Liver (tissue), 8 donors: ENCODE measurements at regions not wholly inside any gene's neighbourhood (a gene's known extent, or its start where the extent isn't known, plus 50 kb on each side); places are given as distances from the start of the nearest gene placed in this dataset.

ENCODE experiments used
- DNase-seq: peaks from one replicate; pipeline ENCODE4 v3.0.0-alpha.2; 2017; ENCODE audit warnings: low spot score
- H3K27ac ChIP-seq, 2 donors: one replicate each; pipeline ENCODE4 v1.7.0; 2013; ENCODE audit warnings: inconsistent platforms in 2 of 2, low read length in 2 of 2, control low read depth in 1 of 2, low read depth in 1 of 2, mild to moderate bottlenecking in 1 of 2
- H3K27me3 ChIP-seq, 4 donors: one replicate each; pipeline versions ENCODE4 v1.6.1 to v1.7.0; 2013; ENCODE audit warnings: low read length in 3 of 4, inconsistent platforms in 1 of 4, mild to moderate bottlenecking in 1 of 4, moderate library complexity in 1 of 4; ENCODE audit not compliant: control insufficient read depth in 4 of 4, insufficient read depth in 4 of 4
- H3K36me3 ChIP-seq, 4 donors: one replicate each; pipeline versions ENCODE4 v1.6.1 to v1.7.0; 2013; ENCODE audit warnings: low read length in 3 of 4, mild to moderate bottlenecking in 3 of 4, low read depth in 1 of 4, moderate library complexity in 1 of 4; ENCODE audit not compliant: control insufficient read depth in 4 of 4, insufficient read depth in 3 of 4
- H3K4me1 ChIP-seq, 4 donors: one replicate each; pipeline versions ENCODE4 v1.6.1 to v1.7.0; 2013; ENCODE audit warnings: low read length in 3 of 4, mild to moderate bottlenecking in 3 of 4, moderate library complexity in 1 of 4; ENCODE audit not compliant: control insufficient read depth in 4 of 4, insufficient read depth in 4 of 4
- H3K4me3 ChIP-seq, 3 donors: one replicate each; pipeline versions ENCODE4 v1.6.1 to v1.7.0; 2013; ENCODE audit warnings: low read length in 3 of 3, control low read depth in 1 of 3, low read depth in 1 of 3, mild to moderate bottlenecking in 1 of 3
- H3K9ac ChIP-seq, 2 donors: one replicate each; pipeline ENCODE4 v1.7.0; 2013; ENCODE audit warnings: low read length in 2 of 2, mild to moderate bottlenecking in 2 of 2, moderate library complexity in 2 of 2, control low read depth in 1 of 2, low read depth in 1 of 2
- H3K9me3 ChIP-seq, 4 donors: one replicate each; pipeline versions ENCODE4 v1.6.1 to v1.7.0; 2013; ENCODE audit warnings: low read length in 3 of 4; ENCODE audit not compliant: control insufficient read depth in 4 of 4
- EGR1 ChIP-seq, 2 donors: IDR thresholded peaks; 2 replicates each; pipeline ENCODE4 v1.6.1; 2016 to 2018; ENCODE audit warnings: antibody characterized with exemption in 2 of 2, low read depth in 2 of 2
- FOXA1 ChIP-seq: IDR thresholded peaks from 2 replicates; pipeline ENCODE4 v1.6.1; 2016; ENCODE audit warnings: antibody characterized with exemption
- FOXA2 ChIP-seq: IDR thresholded peaks from 2 replicates; pipeline ENCODE4 v1.6.1; 2016; ENCODE audit warnings: antibody characterized with exemption
- GABPA ChIP-seq, 2 donors: IDR thresholded peaks in 1 of 2; conservative IDR thresholded peaks in 1 of 2; 2 replicates each; pipeline ENCODE4 v1.6.1; 2016; ENCODE audit warnings: antibody characterized with exemption in 2 of 2, mild to moderate bottlenecking in 1 of 2, moderate library complexity in 1 of 2
- HNF4G ChIP-seq: IDR thresholded peaks from 2 replicates; pipeline ENCODE4 v1.6.1; 2016; ENCODE audit warnings: antibody characterized with exemption
- JUND ChIP-seq, 2 donors: IDR thresholded peaks; 2 replicates each; pipeline ENCODE4 v1.6.1; 2016; ENCODE audit warnings: antibody characterized with exemption in 2 of 2
- MAX ChIP-seq: IDR thresholded peaks from 2 replicates; pipeline ENCODE4 v1.6.1; 2016; ENCODE audit warnings: antibody characterized with exemption
- NR2F2 ChIP-seq: IDR thresholded peaks from 2 replicates; pipeline ENCODE4 v1.6.1; 2016; ENCODE audit warnings: antibody characterized with exemption
- RAD21 ChIP-seq, 2 donors: IDR thresholded peaks; 2 replicates each; pipeline ENCODE4 v1.6.1; 2016; ENCODE audit warnings: antibody characterized with exemption in 2 of 2, mild to moderate bottlenecking in 2 of 2
- REST ChIP-seq: IDR thresholded peaks from 2 replicates; pipeline ENCODE4 v1.6.1; 2016; ENCODE audit warnings: antibody characterized with exemption, mild to moderate bottlenecking
- SP1 ChIP-seq: IDR thresholded peaks from 2 replicates; pipeline ENCODE4 v1.6.1; 2018; ENCODE audit warnings: antibody characterized with exemption, mild to moderate bottlenecking
- TAF1 ChIP-seq: conservative IDR thresholded peaks from 2 replicates; pipeline ENCODE4 v1.6.1; 2016; ENCODE audit warnings: antibody characterized with exemption, mild to moderate bottlenecking
- YY1 ChIP-seq: IDR thresholded peaks from 2 replicates; pipeline ENCODE4 v1.6.1; 2016; ENCODE audit warnings: antibody characterized with exemption, mild to moderate bottlenecking
- ZBTB33 ChIP-seq: IDR thresholded peaks from 2 replicates; pipeline ENCODE4 v1.6.1; 2016; ENCODE audit warnings: antibody characterized with exemption
- WGBS: extraction: QIAGEN DNeasy Blood & Tissue Kit; methylation state at CpG from one replicate; pipeline ENCODE4 v1.1.7; 2013; 5-methylcytosine and 5-hydroxymethylcytosine counted together
- TF ChIP-seq, protein P1 (sequence below): fragments of 150-350 bp; IDR thresholded peaks from 2 replicates; pipeline ENCODE4 v1.5.1; 2017; ENCODE audit warnings: improper control_type of control experiment, low read depth, low read length; ENCODE audit not compliant: missing input control
- TF ChIP-seq, protein P2 (sequence below): IDR thresholded peaks from 2 replicates; pipeline ENCODE4 v1.6.1; 2016; ENCODE audit warnings: antibody characterized with exemption
- donor health status: healthy.
- donor health status: healthy.
- donor health status: healthy.
- donor health status: healthy.
- donor health status: healthy.

GRCh38 chr12:28885928-28886327 is 263.1 kb upstream of the FAR2 start:
- Histone ChIP-seq H3K27ac (no peak overlapping the region), H3K9ac (no peak overlapping the region), H3K36me3 (no peaks in the 10 kb centered on the region), H3K4me3 (no peak overlapping the region), H3K27me3 (no peaks in the 10 kb centered on the region), H3K4me1 (no peaks in the 10 kb centered on the region), H3K9me3 (no peaks in the 10 kb centered on the region)
- WGBS, result 83% methylated on average over 2 of the region's 2 CpGs
- TF ChIP-seq RAD21 (IDR thresholded peaks at IDR 0.05) (no peak), FOXA2 (no peak), REST (no peak), SP1 (no peak), YY1 (no peak), GABPA (IDR thresholded peaks at IDR 0.05 in 1 of 2, conservative IDR thresholded peaks at IDR 0.05 in 1 of 2) (no peak), ZBTB33 (no peak), NR2F2 (no peak), MAX (no peak), HNF4G (no peak)
- TF ChIP-seq, protein P1, sequence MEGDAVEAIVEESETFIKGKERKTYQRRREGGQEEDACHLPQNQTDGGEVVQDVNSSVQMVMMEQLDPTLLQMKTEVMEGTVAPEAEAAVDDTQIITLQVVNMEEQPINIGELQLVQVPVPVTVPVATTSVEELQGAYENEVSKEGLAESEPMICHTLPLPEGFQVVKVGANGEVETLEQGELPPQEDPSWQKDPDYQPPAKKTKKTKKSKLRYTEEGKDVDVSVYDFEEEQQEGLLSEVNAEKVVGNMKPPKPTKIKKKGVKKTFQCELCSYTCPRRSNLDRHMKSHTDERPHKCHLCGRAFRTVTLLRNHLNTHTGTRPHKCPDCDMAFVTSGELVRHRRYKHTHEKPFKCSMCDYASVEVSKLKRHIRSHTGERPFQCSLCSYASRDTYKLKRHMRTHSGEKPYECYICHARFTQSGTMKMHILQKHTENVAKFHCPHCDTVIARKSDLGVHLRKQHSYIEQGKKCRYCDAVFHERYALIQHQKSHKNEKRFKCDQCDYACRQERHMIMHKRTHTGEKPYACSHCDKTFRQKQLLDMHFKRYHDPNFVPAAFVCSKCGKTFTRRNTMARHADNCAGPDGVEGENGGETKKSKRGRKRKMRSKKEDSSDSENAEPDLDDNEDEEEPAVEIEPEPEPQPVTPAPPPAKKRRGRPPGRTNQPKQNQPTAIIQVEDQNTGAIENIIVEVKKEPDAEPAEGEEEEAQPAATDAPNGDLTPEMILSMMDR, result no peak
- no peak for DNase-seq

DNA sequence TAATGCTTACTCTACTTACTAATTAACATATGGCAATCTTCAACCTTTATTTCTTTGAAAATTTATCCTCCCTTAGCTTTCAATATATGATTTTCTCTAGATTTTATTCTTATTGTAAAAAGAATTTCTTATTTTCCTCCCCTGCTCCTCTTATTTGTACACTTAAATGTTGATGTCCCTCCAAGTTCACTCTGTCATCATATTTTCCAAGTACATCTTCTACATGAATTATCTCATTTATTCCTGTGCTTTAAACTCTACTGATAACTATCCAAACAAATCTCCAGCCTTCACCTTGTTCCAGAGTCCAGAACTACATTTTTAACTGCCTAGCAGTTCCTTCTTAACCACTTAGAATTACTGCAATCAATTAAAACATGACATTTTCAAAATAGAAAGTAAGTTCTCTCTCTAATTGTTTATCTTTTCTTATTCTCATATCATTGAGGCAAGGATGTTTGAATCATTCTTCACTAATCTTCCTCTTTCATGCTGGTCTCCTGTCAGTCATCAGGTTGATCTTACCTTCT is 261.6 kb upstream of the FAR2 start:
- H3K36me3 ChIP-seq, result no peaks in the 10 kb centered on the region
- no peak for DNase-seq
- no peak overlapping the region for H3K27ac ChIP-seq
- H3K9ac ChIP-seq, result no peak overlapping the region
- no peak overlapping the region for H3K4me3 ChIP-seq
- no peaks in the 10 kb centered on the region for H3K4me1 ChIP-seq
- H3K27me3 ChIP-seq, result no peaks in the 10 kb centered on the region
- H3K9me3 ChIP-seq, result no peaks in the 10 kb centered on the region
- TF ChIP-seq TAF1, result no peak
- no peak for TF ChIP-seq JUND (IDR thresholded peaks at IDR 0.05)
- no peak for TF ChIP-seq MAX
- TF ChIP-seq, protein P1, result no peak
- no peak for TF ChIP-seq GABPA (IDR thresholded peaks at IDR 0.05 in 1 of 2, conservative IDR thresholded peaks at IDR 0.05 in 1 of 2)
- TF ChIP-seq FOXA1, result no peak
- TF ChIP-seq, protein P2, sequence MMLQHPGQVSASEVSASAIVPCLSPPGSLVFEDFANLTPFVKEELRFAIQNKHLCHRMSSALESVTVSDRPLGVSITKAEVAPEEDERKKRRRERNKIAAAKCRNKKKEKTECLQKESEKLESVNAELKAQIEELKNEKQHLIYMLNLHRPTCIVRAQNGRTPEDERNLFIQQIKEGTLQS, result no peak
- no peak for TF ChIP-seq RAD21 (IDR thresholded peaks at IDR 0.05)
- TF ChIP-seq EGR1 (IDR thresholded peaks at IDR 0.05; ENCODE audit: low read depth in 2 of 2), result no peak
- TF ChIP-seq FOXA2, result no peak
- TF ChIP-seq NR2F2, result no peak
- no peak for TF ChIP-seq ZBTB33
